HG03060 (cell line): ENCODE measurements at regions not wholly inside any gene's neighbourhood (a gene's known extent, or its start where the extent isn't known, plus 50 kb on each side); places are given as distances from the start of the nearest gene placed in this dataset.
A peak's percentile ranks its signal among the peaks of the same experiment; 100 is the strongest.
"Not testable (repeated sequence)": the region's sequence is repeated elsewhere in the genome, so short reads cannot be mapped to it uniquely, and the experiment has no call there.

ENCODE experiments used
- ATAC-seq: cut with Tn5 transposase; IDR thresholded peaks from one replicate; pipeline ENCODE4 v1.9.1; 2021; ENCODE audit warnings: low read depth, moderate number of reproducible peaks; ENCODE audit not compliant: unreplicated experiment

GRCh38 chr1:229710746-229711145 lies 84.7 kb downstream of the URB2 start:
- ATAC-seq, result no peak

GRCh38 chr1:229714306-229714705 lies 88.3 kb downstream of the URB2 start:
- no peak for ATAC-seq

- ATAC-seq, result peak; percentile 53
Measured at GRCh38 chr1:229714964-229715603, 89.0 kb downstream of the URB2 start.

GRCh38 chr1:229716069-229716468 lies 90.0 kb downstream of the URB2 start:
- ATAC-seq, result no peak

GRCh38 chr1:229716704-229717103 lies 90.7 kb downstream of the URB2 start:
- ATAC-seq, result no peak

GRCh38 chr1:229717786-229718576 lies 91.9 kb downstream of the URB2 start:
- no peak for ATAC-seq

GRCh38 chr1:229726061-229726460 lies 100.0 kb downstream of the URB2 start:
- no peak for ATAC-seq

- no peak for ATAC-seq
Measured at GRCh38 chr1:229729916-229730315, 103.9 kb downstream of the URB2 start.

- ATAC-seq, result no peak
Measured at GRCh38 chr1:229730573-229730972, 104.5 kb downstream of the URB2 start.

GRCh38 chr1:229732061-229732460 lies 106.0 kb downstream of the URB2 start:
- ATAC-seq, result no peak

- ATAC-seq, result no peak
Measured at GRCh38 chr1:229736376-229736775, 110.3 kb downstream of the URB2 start.

GRCh38 chr1:229742614-229743013 lies 116.6 kb downstream of the URB2 start:
- not testable (repeated sequence) for ATAC-seq

GRCh38 chr1:229749992-229750391 lies 123.9 kb downstream of the URB2 start:
- ATAC-seq, result no peak

- ATAC-seq, result no peak
Measured at GRCh38 chr1:229751610-229752009, 125.6 kb downstream of the URB2 start.

GRCh38 chr1:229752679-229753078 lies 126.6 kb downstream of the URB2 start:
- no peak for ATAC-seq

- ATAC-seq, result no peak
Measured at GRCh38 chr1:229753764-229754551, 127.9 kb downstream of the URB2 start.

GRCh38 chr1:229756666-229757065 lies 130.6 kb downstream of the URB2 start:
- ATAC-seq, result no peak

GRCh38 chr1:229757226-229757625 lies 131.2 kb downstream of the URB2 start:
- no peak for ATAC-seq

GRCh38 chr1:229758101-229759036 lies 132.3 kb downstream of the URB2 start:
- ATAC-seq, result no peak

- no peak for ATAC-seq
Measured at GRCh38 chr1:229759037-229759435, 133.0 kb downstream of the URB2 start.
